GM21423 (cell line): ENCODE measurements at regions not wholly inside any gene's neighbourhood (a gene's known extent, or its start where the extent isn't known, plus 50 kb on each side); places are given as distances from the start of the nearest gene placed in this dataset.

Source experiments
- ATAC-seq: cut with Tn5 transposase; IDR thresholded peaks from one replicate; pipeline ENCODE4 v1.9.1; 2021; ENCODE audit warnings: mild to moderate bottlenecking, moderate library complexity; ENCODE audit not compliant: unreplicated experiment

GRCh38 chr18:61729322-61729721 lies 163.5 kb downstream of the RNF152 start:
- ATAC-seq, result no peak

- ATAC-seq, result no peak
Measured at GRCh38 chr18:61727241-61728193, 165.3 kb downstream of the RNF152 start.

- no peak for ATAC-seq
Measured at GRCh38 chr18:61724532-61724931, 168.3 kb downstream of the RNF152 start.

- no peak for ATAC-seq
Measured at GRCh38 chr18:61722247-61722646, 170.6 kb downstream of the RNF152 start.

- ATAC-seq, result no peak
Measured at GRCh38 chr18:61720496-61720895, 172.3 kb downstream of the RNF152 start.

GRCh38 chr18:61719671-61720070 lies 173.1 kb downstream of the RNF152 start:
- no peak for ATAC-seq

GRCh38 chr18:61718944-61719343 lies 173.9 kb downstream of the RNF152 start:
- ATAC-seq, result no peak

GRCh38 chr18:61714421-61714820 lies 178.4 kb downstream of the RNF152 start:
- ATAC-seq, result no peak

- no peak for ATAC-seq
Measured at GRCh38 chr18:61713502-61713901, 179.3 kb downstream of the RNF152 start.

- ATAC-seq, result no peak
Measured at GRCh38 chr18:61710082-61710620, 182.7 kb downstream of the RNF152 start.

GRCh38 chr18:61706276-61706915 lies 186.4 kb downstream of the RNF152 start:
- ATAC-seq, result no peak

- ATAC-seq, result no peak
Measured at GRCh38 chr18:61703508-61703907, 189.3 kb downstream of the RNF152 start.

- no peak for ATAC-seq
Measured at GRCh38 chr18:61702007-61702406, 190.8 kb downstream of the RNF152 start.

GRCh38 chr18:61699397-61700110 lies 193.3 kb downstream of the RNF152 start:
- no peak for ATAC-seq

- ATAC-seq, result no peak
Measured at GRCh38 chr18:61697306-61697909, 195.4 kb downstream of the RNF152 start.

- no peak for ATAC-seq
Measured at GRCh38 chr18:61694236-61694635, 198.6 kb downstream of the RNF152 start.

GRCh38 chr18:61690418-61691138 lies 202.2 kb downstream of the RNF152 start:
- no peak for ATAC-seq

- no peak for ATAC-seq
Measured at GRCh38 chr18:61687317-61687716, 205.5 kb downstream of the RNF152 start.

GRCh38 chr18:61683856-61684255 lies 209.0 kb downstream of the RNF152 start:
- ATAC-seq, result no peak

GRCh38 chr18:61681065-61681464 lies 211.7 kb downstream of the RNF152 start:
- ATAC-seq, result no peak
